ENCODE measurements at regions not wholly inside any gene's neighbourhood (a gene's known extent, or its start where the extent isn't known, plus 50 kb on each side); places are given as distances from the start of the nearest gene placed in this dataset.

- DNase-seq (ENCODE audit: low read depth, low spot score): no peak
- H3K4me2 ChIP-seq (ENCODE audit: low read length): no peak overlapping the region
- ChIA-PET POLR2A (no interaction called here), RAD21 (ENCODE audit: low non-redundant PET in 1 of 2, low total read pairs in 2 of 2, uncharacterized antibody in 2 of 2, unreplicated experiment in 2 of 2) (no interaction called here), CTCF (no interaction called here)
- no peak for ATAC-seq
- H3K4me3 ChIP-seq (replicated peaks in 1 of 2; ENCODE audit: low read depth in 1 of 2, low read length in 2 of 2): no peak overlapping the region
- no peaks in the 10 kb centered on the region for H3K79me2 ChIP-seq (ENCODE audit: insufficient read depth, low read length)
- H3K27me3 ChIP-seq (ENCODE audit: insufficient read depth, low read length): no peaks in the 10 kb centered on the region
- no peak overlapping the region for H3K9ac ChIP-seq (ENCODE audit: low read length)
- TF ChIP-seq ZFX (IDR thresholded peaks at IDR 0.05) (no peak), JUND (IDR thresholded peaks at IDR 0.05) (no peak), EGR1 (IDR thresholded peaks at IDR 0.05; ENCODE audit: low read depth) (no peak), ATF3 (IDR thresholded peaks at IDR 0.05) (no peak), SIN3A (IDR thresholded peaks at IDR 0.05; ENCODE audit: low read depth) (no peak), FOSL1 (IDR thresholded peaks at IDR 0.05; ENCODE audit: low read depth) (no peak), SP1 (IDR thresholded peaks at IDR 0.05; ENCODE audit: low read depth) (no peak), EZH2phosphoT487 (IDR thresholded peaks at IDR 0.05; ENCODE audit: borderline replicate concordance) (no peak), CBX3 (IDR thresholded peaks at IDR 0.05; ENCODE audit: low read depth) (no peak), TCF7L2 (IDR thresholded peaks at IDR 0.05; ENCODE audit: borderline replicate concordance, extremely low read depth, insufficient read depth, insufficient read length) (no peak)
- TF ChIP-seq, protein P1, sequence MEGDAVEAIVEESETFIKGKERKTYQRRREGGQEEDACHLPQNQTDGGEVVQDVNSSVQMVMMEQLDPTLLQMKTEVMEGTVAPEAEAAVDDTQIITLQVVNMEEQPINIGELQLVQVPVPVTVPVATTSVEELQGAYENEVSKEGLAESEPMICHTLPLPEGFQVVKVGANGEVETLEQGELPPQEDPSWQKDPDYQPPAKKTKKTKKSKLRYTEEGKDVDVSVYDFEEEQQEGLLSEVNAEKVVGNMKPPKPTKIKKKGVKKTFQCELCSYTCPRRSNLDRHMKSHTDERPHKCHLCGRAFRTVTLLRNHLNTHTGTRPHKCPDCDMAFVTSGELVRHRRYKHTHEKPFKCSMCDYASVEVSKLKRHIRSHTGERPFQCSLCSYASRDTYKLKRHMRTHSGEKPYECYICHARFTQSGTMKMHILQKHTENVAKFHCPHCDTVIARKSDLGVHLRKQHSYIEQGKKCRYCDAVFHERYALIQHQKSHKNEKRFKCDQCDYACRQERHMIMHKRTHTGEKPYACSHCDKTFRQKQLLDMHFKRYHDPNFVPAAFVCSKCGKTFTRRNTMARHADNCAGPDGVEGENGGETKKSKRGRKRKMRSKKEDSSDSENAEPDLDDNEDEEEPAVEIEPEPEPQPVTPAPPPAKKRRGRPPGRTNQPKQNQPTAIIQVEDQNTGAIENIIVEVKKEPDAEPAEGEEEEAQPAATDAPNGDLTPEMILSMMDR (IDR thresholded peaks at IDR 0.05 in 2 of 3, conservative IDR thresholded peaks at IDR 0.05 in 1 of 3; ENCODE audit: borderline replicate concordance in 1 of 3, insufficient read depth in 1 of 3, low read depth in 2 of 3, low read length in 2 of 3): no peak
- TF ChIP-seq, protein P2, sequence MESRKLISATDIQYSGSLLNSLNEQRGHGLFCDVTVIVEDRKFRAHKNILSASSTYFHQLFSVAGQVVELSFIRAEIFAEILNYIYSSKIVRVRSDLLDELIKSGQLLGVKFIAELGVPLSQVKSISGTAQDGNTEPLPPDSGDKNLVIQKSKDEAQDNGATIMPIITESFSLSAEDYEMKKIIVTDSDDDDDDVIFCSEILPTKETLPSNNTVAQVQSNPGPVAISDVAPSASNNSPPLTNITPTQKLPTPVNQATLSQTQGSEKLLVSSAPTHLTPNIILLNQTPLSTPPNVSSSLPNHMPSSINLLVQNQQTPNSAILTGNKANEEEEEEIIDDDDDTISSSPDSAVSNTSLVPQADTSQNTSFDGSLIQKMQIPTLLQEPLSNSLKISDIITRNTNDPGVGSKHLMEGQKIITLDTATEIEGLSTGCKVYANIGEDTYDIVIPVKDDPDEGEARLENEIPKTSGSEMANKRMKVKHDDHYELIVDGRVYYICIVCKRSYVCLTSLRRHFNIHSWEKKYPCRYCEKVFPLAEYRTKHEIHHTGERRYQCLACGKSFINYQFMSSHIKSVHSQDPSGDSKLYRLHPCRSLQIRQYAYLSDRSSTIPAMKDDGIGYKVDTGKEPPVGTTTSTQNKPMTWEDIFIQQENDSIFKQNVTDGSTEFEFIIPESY (IDR thresholded peaks at IDR 0.05; ENCODE audit: extremely low read depth, insufficient replicate concordance, low read length): no peak
- H2AFZ ChIP-seq (ENCODE audit: low read depth, low read length, poor library complexity, severe bottlenecking): no peak overlapping the region
- no peaks in the 10 kb centered on the region for H3K9me2 ChIP-seq (ENCODE audit: insufficient read depth)
- no peaks in the 10 kb centered on the region for H3K4me1 ChIP-seq (ENCODE audit: control insufficient read depth in 1 of 2, insufficient read depth in 2 of 2, low read length in 2 of 2)
- H3K27ac ChIP-seq (ENCODE audit: low read depth, low read length): no peak overlapping the region
- no TSS peak for BruUV-seq (replicated peaks)
- intact Hi-C loops (cut with micrococcal nuclease): no loop called here
- no peaks in the 10 kb centered on the region for H4K20me1 ChIP-seq (ENCODE audit: insufficient read depth)
- no peaks in the 10 kb centered on the region for H3K36me3 ChIP-seq (ENCODE audit: control insufficient read depth in 1 of 2, insufficient read depth in 2 of 2, low read length in 2 of 2)
- H3K9me3 ChIP-seq (ENCODE audit: control insufficient read depth in 1 of 2, insufficient read depth in 1 of 2, low read depth in 1 of 2, low read length in 2 of 2): no peaks in the 10 kb centered on the region
These were observed 1315.8 kb downstream of the BRD1 start for GRCh38 chr22:48511781-48512327.
